ENCODE measurements at regions not wholly inside any gene's neighbourhood (a gene's known extent, or its start where the extent isn't known, plus 50 kb on each side); places are given as distances from the start of the nearest gene placed in this dataset.

GRCh38 chr13:40403509-40404241 lies 262.8 kb downstream of the FOXO1 start:
- DNase-seq = no peak

- DNase-seq = no peak
Measured at GRCh38 chr13:40404407-40404806, 262.0 kb downstream of the FOXO1 start.

- no peak for DNase-seq
Measured at GRCh38 chr13:40404967-40405716, 261.3 kb downstream of the FOXO1 start.

DNA sequence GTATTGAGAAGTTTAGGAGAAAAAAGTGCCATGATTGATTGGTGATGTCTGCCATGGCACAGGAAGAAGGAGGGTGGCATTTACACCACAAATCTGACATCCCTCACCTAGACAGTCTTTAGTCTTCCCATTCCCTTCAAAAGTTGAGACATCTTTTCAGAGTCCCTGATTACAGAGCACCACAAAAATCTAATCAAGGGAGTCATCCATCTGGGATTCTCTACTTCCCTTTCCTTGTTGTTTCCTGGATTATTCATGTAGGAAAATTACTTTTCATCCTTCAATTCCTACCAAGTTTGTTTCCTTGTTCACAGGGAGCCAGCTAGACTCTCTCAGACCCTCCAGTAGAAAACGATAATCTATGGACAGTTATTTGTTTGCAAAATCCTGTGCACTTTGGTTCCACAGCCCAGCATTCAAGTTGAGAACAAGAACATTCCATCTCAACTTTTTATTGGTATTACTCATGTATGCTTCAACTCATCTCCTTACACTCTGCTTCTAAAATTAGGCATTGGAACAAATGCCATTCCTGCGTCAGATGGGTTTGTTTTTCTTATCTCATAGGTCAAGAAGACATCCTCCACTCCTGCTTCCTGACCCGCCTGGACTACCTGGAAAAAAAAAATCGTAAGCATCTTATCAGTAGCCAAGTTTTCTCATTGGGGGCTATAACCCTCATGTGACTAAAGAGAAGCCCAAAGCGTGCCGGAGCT lies 259.9 kb downstream of the FOXO1 start:
- DNase-seq = no peak

- DNase-seq = no peak
Measured at GRCh38 chr13:40407567-40407966, 258.9 kb downstream of the FOXO1 start.

GRCh38 chr13:40408602-40409001 lies 257.8 kb downstream of the FOXO1 start:
- DNase-seq = no peak

DNA sequence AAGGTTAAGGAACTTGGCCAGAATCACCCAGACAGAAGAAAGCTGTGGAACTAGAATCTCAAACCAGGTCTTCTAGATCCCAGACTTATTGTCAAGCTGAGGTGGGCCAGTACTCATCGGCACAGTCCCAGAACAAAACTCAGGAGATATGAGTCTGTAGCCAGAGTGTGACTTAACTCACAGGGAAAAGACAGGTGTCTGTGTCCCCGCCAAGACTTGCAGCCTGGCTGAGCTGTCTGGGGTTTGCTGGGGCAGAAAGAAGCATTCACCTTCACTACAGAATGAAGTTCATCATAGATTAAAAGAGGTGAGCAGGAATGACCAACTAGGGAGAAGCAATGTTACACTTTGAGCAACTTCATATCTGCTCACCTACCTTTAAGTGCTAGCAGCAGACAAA lies 257.2 kb downstream of the FOXO1 start:
- no peak for DNase-seq

DNA sequence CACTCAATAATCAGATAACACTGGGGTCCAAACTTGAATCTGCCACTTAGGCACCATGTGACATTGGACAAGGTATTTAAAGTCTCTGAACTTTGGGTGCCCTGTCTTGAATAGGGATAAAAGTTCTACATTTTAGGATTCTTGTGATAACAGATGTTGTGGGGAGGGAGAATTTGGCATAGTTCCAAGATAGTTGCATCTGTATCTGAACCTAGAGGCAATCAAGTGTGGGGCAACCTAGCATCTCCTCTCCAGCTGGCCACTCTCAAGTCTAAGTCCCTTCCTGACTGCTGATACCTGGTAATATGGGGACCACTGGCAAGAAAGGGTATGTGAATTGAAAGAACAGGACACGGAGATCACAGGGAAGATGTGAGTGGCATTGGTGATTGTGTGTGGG lies 256.1 kb downstream of the FOXO1 start:
- no peak for DNase-seq

DNA sequence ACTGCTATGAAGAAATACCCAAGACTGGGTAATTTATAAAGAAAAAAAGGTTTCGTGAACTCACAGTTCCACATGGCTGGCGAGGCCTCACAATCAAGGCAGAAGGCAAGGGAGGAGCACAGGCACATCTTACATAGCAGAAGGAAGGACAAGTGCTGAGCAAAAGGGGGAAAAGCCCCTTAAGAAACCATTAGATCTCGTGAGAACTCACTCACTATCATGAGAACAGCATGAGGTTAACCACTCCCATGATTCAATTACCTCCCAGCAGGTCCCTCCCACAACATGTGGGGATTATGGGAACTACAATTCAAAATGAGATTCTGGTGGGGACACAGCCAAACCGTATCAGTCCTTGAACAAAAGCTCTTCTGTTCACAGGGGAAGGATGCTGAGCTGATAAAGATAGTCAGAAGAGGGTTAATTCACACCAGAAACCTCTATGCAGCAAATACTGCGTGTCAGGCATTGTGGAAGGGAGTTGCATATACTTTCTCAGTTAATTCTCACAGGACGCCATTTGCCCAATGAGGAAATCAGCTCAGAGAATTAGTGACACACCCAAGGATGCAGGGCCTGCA lies 246.2 kb downstream of the FOXO1 start:
- no peak for DNase-seq

- DNase-seq = no peak
Measured at GRCh38 chr13:40422588-40423235, 243.7 kb downstream of the FOXO1 start.

DNA sequence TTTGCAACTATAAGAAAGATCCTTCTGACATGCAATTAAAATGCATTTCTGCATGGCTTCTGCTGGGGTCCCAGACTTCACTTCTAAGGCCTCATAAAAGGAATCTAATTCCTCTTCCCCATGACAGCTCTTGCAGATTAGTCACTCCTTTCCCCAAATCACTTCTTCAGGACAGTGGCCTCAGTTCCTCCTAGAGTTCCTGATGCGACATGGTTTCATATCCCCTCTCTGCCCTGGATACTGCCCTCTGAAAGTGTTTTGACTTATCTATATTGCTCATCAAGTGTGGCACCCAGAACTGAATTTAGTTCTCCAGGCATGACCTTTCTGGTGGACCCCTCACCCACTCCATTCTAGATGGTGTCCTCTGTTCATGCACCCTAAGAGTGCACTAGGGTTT lies 238.1 kb downstream of the FOXO1 start:
- DNase-seq = no peak

- DNase-seq = no peak
Measured at GRCh38 chr13:40429706-40430545, 236.5 kb downstream of the FOXO1 start.

GRCh38 chr13:40432018-40432978 lies 234.1 kb downstream of the FOXO1 start:
- DNase-seq = no peak

DNA sequence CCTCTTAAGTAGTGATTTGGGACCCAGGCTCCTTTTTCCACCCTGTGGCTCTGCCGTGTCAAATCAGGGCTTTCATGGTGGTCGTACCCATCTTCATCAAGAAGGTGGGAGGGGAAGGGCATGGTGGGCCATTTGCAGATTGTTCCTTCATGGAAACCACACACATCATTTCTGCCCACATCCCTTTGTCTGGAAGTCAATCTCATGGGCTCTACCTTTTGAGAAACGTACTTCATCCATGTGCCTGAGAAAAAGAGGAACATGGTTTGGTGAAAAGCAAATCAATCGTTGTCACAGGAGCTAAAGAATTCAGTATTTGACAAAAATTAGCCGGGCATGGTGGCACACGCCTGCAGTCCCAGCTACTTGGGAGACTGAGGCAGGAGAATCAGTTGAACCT lies 233.4 kb downstream of the FOXO1 start:
- no peak for DNase-seq

DNA sequence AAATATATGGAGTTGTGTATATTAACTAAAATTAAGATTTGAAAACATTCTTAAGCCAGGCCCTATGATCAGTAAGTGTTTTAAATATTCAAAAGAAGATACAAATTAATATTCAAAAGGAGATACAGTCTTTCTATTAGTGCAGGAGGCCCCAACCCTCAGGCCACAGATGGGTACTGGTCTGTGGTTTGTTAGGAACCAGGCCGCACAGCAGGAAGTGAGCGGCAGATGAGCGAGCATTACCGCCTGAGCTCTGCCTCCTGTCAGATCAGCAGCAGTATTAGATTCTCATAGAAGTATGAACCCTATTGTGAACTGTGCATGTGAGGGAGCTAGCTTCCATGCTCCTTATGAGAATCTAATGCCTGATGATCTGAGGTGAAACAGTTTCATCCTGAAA lies 232.9 kb downstream of the FOXO1 start:
- DNase-seq = no peak

DNA sequence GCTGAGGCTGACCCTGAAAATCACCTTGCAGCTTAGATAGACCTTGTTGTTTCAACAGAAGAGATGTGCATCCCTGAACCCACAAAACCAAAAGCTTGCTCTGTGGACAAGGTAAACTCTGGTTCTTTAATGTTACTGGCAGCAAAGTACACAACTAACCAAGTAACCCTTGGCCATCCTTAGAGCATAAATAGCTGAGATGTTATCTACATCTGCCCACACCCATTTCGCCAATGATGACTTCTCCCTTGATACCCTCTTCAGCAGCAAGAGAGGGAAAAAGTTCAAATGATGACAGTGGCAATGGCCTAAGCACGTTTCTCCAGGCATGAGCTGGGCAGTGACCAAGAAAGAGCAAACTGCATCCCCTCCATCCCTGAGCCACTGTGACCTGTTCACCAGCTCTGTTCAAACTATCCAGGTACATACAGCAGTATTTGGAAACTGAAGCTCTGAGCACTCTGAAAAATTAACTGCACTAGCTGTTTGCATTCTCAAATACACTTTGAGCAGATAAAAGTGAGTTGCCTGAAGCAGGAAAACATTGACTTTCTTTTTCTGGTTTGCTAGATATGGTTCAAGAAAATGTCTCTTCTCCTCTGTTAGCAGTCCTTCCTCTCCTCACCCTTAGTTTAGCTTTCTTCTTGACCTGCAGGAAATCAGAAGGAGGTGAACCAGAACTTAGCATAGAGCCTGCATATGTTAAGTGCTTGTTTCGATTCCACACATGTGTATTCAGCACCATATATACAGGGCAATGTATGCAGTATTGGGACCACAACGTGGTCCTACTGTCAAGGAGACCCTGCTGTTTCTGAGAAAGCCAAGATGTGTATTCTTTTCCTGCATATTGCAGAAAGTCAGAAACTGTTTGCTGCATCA lies 231.7 kb downstream of the FOXO1 start:
- DNase-seq = no peak

- DNase-seq = no peak
Measured at GRCh38 chr13:40438022-40438680, 228.3 kb downstream of the FOXO1 start.

DNA sequence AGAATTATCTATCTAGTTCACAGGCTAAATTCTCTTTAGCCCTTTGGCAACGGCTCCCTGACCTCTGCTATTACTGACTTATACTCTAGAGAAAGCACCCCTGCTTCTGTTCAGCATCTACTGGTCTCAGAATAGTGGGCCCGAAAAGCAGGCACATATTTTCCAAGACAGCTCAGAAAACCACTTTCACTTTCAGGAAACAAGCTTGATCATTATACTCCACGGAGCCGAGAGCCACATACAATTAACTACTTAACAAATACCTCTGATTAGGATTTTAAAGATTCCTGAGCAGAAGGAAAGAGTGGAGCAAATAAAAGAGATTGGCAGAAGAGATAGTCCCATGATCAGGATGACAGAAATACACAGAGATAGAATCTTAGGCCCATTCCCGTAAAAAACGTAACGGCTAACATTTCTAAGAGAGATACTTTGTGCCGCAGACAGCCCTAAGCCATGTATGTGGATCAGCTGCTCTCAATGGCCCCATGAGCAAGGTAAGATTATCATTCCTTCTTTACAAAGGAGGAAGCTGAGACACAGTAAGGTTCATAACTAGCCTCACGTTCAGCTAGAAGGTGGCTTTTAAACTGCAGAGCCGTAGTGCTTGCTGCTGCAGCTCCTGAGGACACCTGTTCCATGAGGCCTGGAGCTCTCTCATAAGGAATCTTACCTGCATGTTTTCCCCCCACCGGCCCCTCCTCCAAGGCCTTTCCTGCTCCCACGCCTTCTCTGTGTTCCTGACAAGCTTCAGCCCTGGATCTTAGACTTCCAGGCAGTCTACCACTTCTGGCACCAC lies 227.2 kb downstream of the FOXO1 start:
- no peak for DNase-seq
